CD4-positive, alpha-beta T cell (primary cell): ENCODE measurements at regions not wholly inside any gene's neighbourhood (a gene's known extent, or its start where the extent isn't known, plus 50 kb on each side); places are given as distances from the start of the nearest gene placed in this dataset.

Experiments
- ATAC-seq: fragments of 200-7000 bp; cut with Tn5 transposase; one replicate; pipeline ENCODE4 v1.10.0; 2022; ENCODE audit warnings: mild to moderate bottlenecking; ENCODE audit not compliant: poor library complexity
- CTCF ChIA-PET: fragments of 350-600 bp; sonication (Branson Sonifier 250); formaldehyde crosslinking; loops from one replicate; lab custom pipeline; 2021; ENCODE audit warnings: antibody characterized with exemption, inconsistent platforms; lab: Charles Lee
- POLR2A ChIA-PET: fragments of 350-600 bp; sonication (Branson Sonifier 250); formaldehyde crosslinking; loops from one replicate; lab custom pipeline; 2021; ENCODE audit warnings: antibody characterized with exemption, inconsistent platforms; lab: Charles Lee
- DNase-seq, 14 experiments: peaks; one replicate each; pipeline ENCODE4 v3.0.0-alpha.2; 2013 to 2020; ENCODE audit warnings: mixed read lengths in 2 of 14
- H3K27ac ChIP-seq, 2 donors: one replicate each; pipeline versions ENCODE4 v1.5.1 to v1.7.0; 2013; ENCODE audit warnings: low read length in 2 of 2, low read depth in 1 of 2, mild to moderate bottlenecking in 1 of 2
- H3K27me3 ChIP-seq, 2 experiments: 1 replicate in 1 of 2; 2 replicates in 1 of 2; pipeline versions ENCODE4 v1.6.1 to v1.7.0; 2013; ENCODE audit warnings: low read length in 2 of 2, control low read depth in 1 of 2, mild to moderate bottlenecking in 1 of 2, moderate library complexity in 1 of 2; ENCODE audit not compliant: insufficient read depth in 2 of 2, control insufficient read depth in 1 of 2
- H3K36me3 ChIP-seq: one replicate; pipeline ENCODE4 v1.6.1; 2013; ENCODE audit warnings: low read length, control low read depth; ENCODE audit not compliant: insufficient read depth
- H3K4me1 ChIP-seq: one replicate; pipeline ENCODE4 v1.6.1; 2013; ENCODE audit warnings: low read length, control low read depth; ENCODE audit not compliant: insufficient read depth
- H3K4me3 ChIP-seq: one replicate; pipeline ENCODE4 v1.5.1; 2013; ENCODE audit warnings: mild to moderate bottlenecking, low read length, moderate library complexity
- H3K9me3 ChIP-seq, 2 experiments: 1 replicate in 1 of 2; 2 replicates in 1 of 2; pipeline versions ENCODE4 v1.6.1 to v1.7.0; 2013; ENCODE audit warnings: low read length in 2 of 2, mild to moderate bottlenecking in 2 of 2, control low read depth in 1 of 2, moderate library complexity in 1 of 2; ENCODE audit not compliant: control insufficient read depth in 1 of 2, insufficient read depth in 1 of 2
- H3K27ac Mint-ChIP-seq: one replicate; pipeline ENCODE4 v1.8.0; 2020; ENCODE audit warnings: mixed read lengths
- H3K27me3 Mint-ChIP-seq: one replicate; pipeline ENCODE4 v1.8.0; 2021; ENCODE audit warnings: mixed read lengths
- H3K36me3 Mint-ChIP-seq: one replicate; pipeline ENCODE4 v1.8.0; 2021; ENCODE audit warnings: low read depth, mixed read lengths
- H3K4me1 Mint-ChIP-seq: one replicate; pipeline ENCODE4 v1.8.0; 2021; ENCODE audit warnings: low read depth, mixed read lengths
- H3K4me3 Mint-ChIP-seq: one replicate; pipeline ENCODE4 v1.8.0; 2020; ENCODE audit warnings: mild to moderate bottlenecking, mixed read lengths
- H3K9me3 Mint-ChIP-seq: one replicate; pipeline ENCODE4 v1.8.0; 2020; ENCODE audit warnings: mixed read lengths
- intact Hi-C, 2 experiments: fragments of 100-400 bp; cut with DNase I in 1 of 2; cut with micrococcal nuclease in 1 of 2; formaldehyde crosslinking; loops; one replicate each; pipeline versions ENCODE4 v1.15.1 to v1.9.0; 2023 to 2025; cut with DNase I, micrococcal nuclease
- TF ChIP-seq, protein P1 (sequence below): fragments of 200-600 bp; IDR thresholded peaks from one replicate; pipeline ENCODE4 v1.8.0; 2022; ENCODE audit warnings: antibody characterized with exemption, mild to moderate bottlenecking

DNA sequence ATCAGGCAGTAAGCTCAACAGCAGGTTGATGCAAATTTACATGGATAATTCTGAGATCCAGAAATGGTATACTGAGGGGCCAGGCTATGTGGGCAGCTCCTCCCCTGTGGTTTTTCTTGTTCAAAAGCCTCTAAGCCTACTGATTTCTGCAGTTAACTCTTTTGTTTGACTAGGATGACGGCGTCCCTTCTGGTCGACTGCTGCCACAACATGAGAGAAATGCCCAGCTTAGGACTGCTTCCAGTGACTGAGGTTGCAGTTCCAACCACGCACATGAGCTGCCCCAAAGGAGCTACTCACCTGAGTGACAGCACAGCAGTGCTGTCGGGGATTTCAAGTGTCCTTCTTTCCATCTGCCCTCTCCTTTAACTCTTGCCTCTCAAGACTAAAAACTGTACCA lies 973.0 kb upstream of the GHITM start:
- Histone ChIP-seq H3K9me3 (no peaks in the 10 kb centered on the region), H3K27me3 (no peaks in the 10 kb centered on the region), H3K36me3 (no peaks in the 10 kb centered on the region), H3K4me1 (no peaks in the 10 kb centered on the region), H3K4me3 (no peak overlapping the region), H3K27ac (no peak overlapping the region)
- TF ChIP-seq, protein P1, sequence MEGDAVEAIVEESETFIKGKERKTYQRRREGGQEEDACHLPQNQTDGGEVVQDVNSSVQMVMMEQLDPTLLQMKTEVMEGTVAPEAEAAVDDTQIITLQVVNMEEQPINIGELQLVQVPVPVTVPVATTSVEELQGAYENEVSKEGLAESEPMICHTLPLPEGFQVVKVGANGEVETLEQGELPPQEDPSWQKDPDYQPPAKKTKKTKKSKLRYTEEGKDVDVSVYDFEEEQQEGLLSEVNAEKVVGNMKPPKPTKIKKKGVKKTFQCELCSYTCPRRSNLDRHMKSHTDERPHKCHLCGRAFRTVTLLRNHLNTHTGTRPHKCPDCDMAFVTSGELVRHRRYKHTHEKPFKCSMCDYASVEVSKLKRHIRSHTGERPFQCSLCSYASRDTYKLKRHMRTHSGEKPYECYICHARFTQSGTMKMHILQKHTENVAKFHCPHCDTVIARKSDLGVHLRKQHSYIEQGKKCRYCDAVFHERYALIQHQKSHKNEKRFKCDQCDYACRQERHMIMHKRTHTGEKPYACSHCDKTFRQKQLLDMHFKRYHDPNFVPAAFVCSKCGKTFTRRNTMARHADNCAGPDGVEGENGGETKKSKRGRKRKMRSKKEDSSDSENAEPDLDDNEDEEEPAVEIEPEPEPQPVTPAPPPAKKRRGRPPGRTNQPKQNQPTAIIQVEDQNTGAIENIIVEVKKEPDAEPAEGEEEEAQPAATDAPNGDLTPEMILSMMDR = no peak
- no peak overlapping the region for H3K4me3 Mint-ChIP-seq
- no peak overlapping the region for H3K27ac Mint-ChIP-seq
- intact Hi-C loops = no loop called here
- ChIA-PET CTCF (no interaction called here), POLR2A (no interaction called here)
- DNase-seq = no peak
- H3K9me3 Mint-ChIP-seq = peaks cover 3% of the 10 kb centered on the region
- H3K27me3 Mint-ChIP-seq = no peaks in the 10 kb centered on the region
- no peak for ATAC-seq
- no peaks in the 10 kb centered on the region for H3K4me1 Mint-ChIP-seq
- no peaks in the 10 kb centered on the region for H3K36me3 Mint-ChIP-seq

DNA sequence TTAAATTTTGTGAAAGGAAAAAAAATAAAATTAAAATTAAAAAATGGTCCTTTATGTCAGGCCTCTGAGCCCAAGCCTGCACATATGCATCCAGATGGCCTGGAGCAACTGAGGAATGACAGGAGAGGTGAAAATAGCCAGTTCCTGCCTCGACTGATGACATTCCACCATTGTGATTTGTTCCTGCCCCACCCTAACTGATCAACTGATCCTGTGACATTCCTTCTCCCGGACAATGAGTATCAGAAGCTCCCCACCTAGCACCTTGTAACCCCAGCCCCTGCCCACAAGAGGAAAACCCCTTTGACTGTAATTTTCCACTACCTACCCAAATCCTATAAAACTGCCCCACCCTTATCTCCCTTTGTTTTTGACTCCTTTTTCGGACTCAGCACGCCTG lies 972.2 kb upstream of the GHITM start:
- Histone ChIP-seq H3K27ac (no peak overlapping the region), H3K4me1 (no peaks in the 10 kb centered on the region), H3K36me3 (no peaks in the 10 kb centered on the region), H3K27me3 (no peaks in the 10 kb centered on the region), H3K9me3 (no peaks in the 10 kb centered on the region), H3K4me3 (no peak overlapping the region)
- CTCF ChIA-PET = no interaction called here
- no peak overlapping the region for H3K4me3 Mint-ChIP-seq
- intact Hi-C loops = no loop called here
- DNase-seq (no peak), ATAC-seq (no peak)
- TF ChIP-seq, protein P1 = no peak
- H3K9me3 Mint-ChIP-seq = peaks cover 3% of the 10 kb centered on the region
- POLR2A ChIA-PET = no interaction called here
- no peak overlapping the region for H3K27ac Mint-ChIP-seq
- H3K27me3 Mint-ChIP-seq = no peaks in the 10 kb centered on the region
- H3K4me1 Mint-ChIP-seq = no peaks in the 10 kb centered on the region
- H3K36me3 Mint-ChIP-seq = no peaks in the 10 kb centered on the region

DNA sequence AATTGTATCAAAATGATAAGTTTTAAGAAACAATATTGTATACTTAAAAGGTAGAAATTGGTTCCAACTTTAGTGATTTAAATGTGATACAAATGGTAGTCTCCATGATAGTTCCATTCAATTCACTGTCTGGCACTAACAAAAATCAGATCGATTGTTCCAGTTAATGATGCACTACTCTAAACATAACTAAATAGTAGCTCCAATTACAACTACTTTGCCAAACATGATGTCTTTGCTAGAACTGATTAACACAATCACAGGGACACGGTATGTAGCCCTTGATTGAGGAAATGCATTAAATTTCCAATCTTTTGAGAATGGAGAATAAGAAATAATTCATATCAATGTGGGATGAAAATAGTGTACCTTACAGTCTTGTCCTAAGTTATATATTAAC lies 962.4 kb upstream of the GHITM start:
- Mint-ChIP-seq H3K27me3 (no peaks in the 10 kb centered on the region), H3K27ac (no peak overlapping the region), H3K4me3 (no peak overlapping the region), H3K36me3 (no peaks in the 10 kb centered on the region), H3K4me1 (no peaks in the 10 kb centered on the region), H3K9me3 (peaks cover 2% of the 10 kb centered on the region)
- Histone ChIP-seq H3K4me3 (no peak overlapping the region), H3K36me3 (no peaks in the 10 kb centered on the region), H3K4me1 (no peaks in the 10 kb centered on the region), H3K9me3 (peaks cover 0 to 11% of the 10 kb centered on the region in 2 experiments), H3K27me3 (no peaks in the 10 kb centered on the region), H3K27ac (no peak overlapping the region)
- DNase-seq = no peak
- no peak for ATAC-seq
- TF ChIP-seq, protein P1 = no peak
- CTCF ChIA-PET = no interaction called here
- POLR2A ChIA-PET = no interaction called here
- intact Hi-C loops = no loop called here
